ENCODE measurements at regions not wholly inside any gene's neighbourhood (a gene's known extent, or its start where the extent isn't known, plus 50 kb on each side); places are given as distances from the start of the nearest gene placed in this dataset.

GRCh38 chr2:66697366-66697765 is 262.4 kb downstream of the MEIS1 start:
- TF ChIP-seq POLR2AphosphoS5 (IDR thresholded peaks at IDR 0.05; ENCODE audit: insufficient read depth, low read depth, low read length), result no peak
- TF ChIP-seq CTCF (IDR thresholded peaks at IDR 0.05; ENCODE audit: extremely low read depth in 1 of 2, insufficient read depth in 1 of 2, low read depth in 1 of 2, low read length in 2 of 2), result no peak
- no peak for TF ChIP-seq EZH2 (IDR thresholded peaks at IDR 0.05; ENCODE audit: borderline replicate concordance, low read depth, low read length, severe bottlenecking)
- no peak for TF ChIP-seq POLR2A (IDR thresholded peaks at IDR 0.05; ENCODE audit: low read depth, low read length)
- no peak for TF ChIP-seq MAX (IDR thresholded peaks at IDR 0.05; ENCODE audit: insufficient read depth, insufficient read length)
- no peak for TF ChIP-seq FOS (IDR thresholded peaks at IDR 0.05; ENCODE audit: borderline replicate concordance, insufficient read depth, low read length)

All from endothelial cell of umbilical vein (primary cell).